Ishikawa (cell line): ENCODE measurements at regions not wholly inside any gene's neighbourhood (a gene's known extent, or its start where the extent isn't known, plus 50 kb on each side); places are given as distances from the start of the nearest gene placed in this dataset.

Experiments
- CEBPB ChIP-seq: IDR thresholded peaks from 2 replicates; pipeline ENCODE4 v1.6.1; 2012
- CREB1 ChIP-seq: IDR thresholded peaks from 2 replicates; pipeline ENCODE4 v1.6.1; 2012; ENCODE audit warnings: low read depth
- EGR1 ChIP-seq: IDR thresholded peaks from 2 replicates; pipeline ENCODE4 v1.6.1; 2012
- EP300 ChIP-seq: IDR thresholded peaks from 2 replicates; pipeline ENCODE4 v1.6.1; 2012; ENCODE audit warnings: borderline replicate concordance
- FOXM1 ChIP-seq: IDR thresholded peaks from 2 replicates; pipeline ENCODE4 v1.6.1; 2012; ENCODE audit warnings: low read depth, borderline replicate concordance
- MAX ChIP-seq: IDR thresholded peaks from 2 replicates; pipeline ENCODE4 v1.6.1; 2012
- NFIC ChIP-seq: IDR thresholded peaks from 2 replicates; pipeline ENCODE4 v1.6.1; 2012
- RAD21 ChIP-seq: IDR thresholded peaks from 2 replicates; pipeline ENCODE4 v1.6.1; 2012; ENCODE audit warnings: low read depth
- REST ChIP-seq: IDR thresholded peaks from 2 replicates; pipeline ENCODE4 v1.6.1; 2012; ENCODE audit warnings: low read depth, mild to moderate bottlenecking
- TAF1 ChIP-seq: IDR thresholded peaks from 2 replicates; pipeline ENCODE4 v1.6.1; 2012; ENCODE audit warnings: low read depth, mild to moderate bottlenecking
- TCF12 ChIP-seq: IDR thresholded peaks from 2 replicates; pipeline ENCODE4 v1.6.1; 2012; ENCODE audit warnings: low read depth
- TEAD4 ChIP-seq: IDR thresholded peaks from 2 replicates; pipeline ENCODE4 v1.6.1; 2012
- YY1 ChIP-seq: IDR thresholded peaks from 2 replicates; pipeline ENCODE4 v1.6.1; 2012; ENCODE audit warnings: low read depth
- ZBTB7A ChIP-seq: IDR thresholded peaks from 2 replicates; pipeline ENCODE4 v1.6.1; 2012; ENCODE audit warnings: low read depth
- TF ChIP-seq, protein P1 (sequence below): IDR thresholded peaks from 2 replicates; pipeline ENCODE4 v1.6.1; 2012

DNA sequence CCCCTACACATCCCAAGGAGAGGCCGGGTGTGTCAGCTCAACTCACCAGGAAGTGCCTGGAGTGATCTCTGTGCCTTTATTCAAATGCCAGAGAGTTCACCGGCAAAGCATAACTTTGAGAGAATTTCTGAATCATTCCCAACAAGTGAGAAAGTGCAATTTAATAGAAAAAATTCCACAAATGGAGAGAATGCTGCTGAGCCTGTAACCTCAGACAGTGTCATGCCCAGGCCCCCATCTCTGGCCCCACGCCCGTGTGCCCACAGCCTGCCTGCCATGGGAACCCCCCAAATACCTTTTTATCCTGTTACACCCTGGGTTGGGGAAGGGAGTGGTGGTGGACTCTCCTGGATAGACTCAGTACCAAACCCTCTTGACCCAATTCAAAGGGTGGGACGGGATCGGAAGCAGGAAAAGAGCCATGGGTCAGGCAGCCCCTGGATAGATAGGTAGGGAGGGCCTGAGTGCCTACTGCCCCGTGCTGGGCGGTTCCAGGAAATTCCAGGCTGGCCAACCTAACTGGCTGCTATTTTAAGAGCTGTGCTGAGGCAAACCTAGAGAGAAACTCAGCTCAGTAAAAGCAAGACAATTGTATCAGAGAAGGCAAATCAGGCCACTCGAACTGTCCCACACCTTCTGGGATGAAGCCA lies 179.0 kb upstream of the FOXA2 start:
- TF ChIP-seq CREB1 (no peak), CEBPB (no peak), YY1 (no peak), MAX (no peak), ZBTB7A (no peak), FOXM1 (no peak), TCF12 (no peak)
- TF ChIP-seq, protein P1, sequence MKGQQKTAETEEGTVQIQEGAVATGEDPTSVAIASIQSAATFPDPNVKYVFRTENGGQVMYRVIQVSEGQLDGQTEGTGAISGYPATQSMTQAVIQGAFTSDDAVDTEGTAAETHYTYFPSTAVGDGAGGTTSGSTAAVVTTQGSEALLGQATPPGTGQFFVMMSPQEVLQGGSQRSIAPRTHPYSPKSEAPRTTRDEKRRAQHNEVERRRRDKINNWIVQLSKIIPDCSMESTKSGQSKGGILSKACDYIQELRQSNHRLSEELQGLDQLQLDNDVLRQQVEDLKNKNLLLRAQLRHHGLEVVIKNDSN = no peak

- TF ChIP-seq EGR1 (no peak), EP300 (no peak), TAF1 (no peak)
Measured at GRCh38 chr20:22768266-22769178, 184.2 kb upstream of the FOXA2 start.

DNA sequence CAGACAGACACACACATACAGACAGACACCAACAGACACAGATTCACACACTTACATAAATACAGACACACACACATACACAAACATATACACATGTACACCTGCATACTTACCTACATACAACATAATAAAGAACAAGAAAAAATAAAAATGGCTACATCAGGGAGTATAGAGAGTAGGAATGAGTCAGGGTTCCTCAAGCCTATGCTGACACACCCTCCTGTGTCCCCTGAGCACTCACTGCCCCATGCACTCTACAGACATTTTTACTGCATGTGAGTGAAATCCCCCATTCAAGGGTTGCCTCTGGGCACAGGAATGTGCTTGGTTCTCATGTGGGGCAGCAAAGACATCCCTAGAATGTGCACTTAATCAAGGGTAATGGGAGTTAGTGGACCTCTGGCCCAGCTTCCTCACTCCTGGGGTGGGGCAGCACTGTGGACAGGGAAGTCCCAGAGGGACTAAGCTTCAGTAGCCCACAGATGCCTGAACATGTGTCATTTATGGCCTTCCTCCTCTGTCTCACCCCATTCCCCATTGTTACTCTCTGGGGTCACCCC lies 185.9 kb upstream of the FOXA2 start:
- no peak for TF ChIP-seq NFIC
- TF ChIP-seq TAF1 = no peak
- TF ChIP-seq CEBPB = no peak
- TF ChIP-seq, protein P1 = no peak
- TF ChIP-seq TEAD4 = no peak
- TF ChIP-seq EP300 = no peak
- TF ChIP-seq YY1 = no peak
- TF ChIP-seq CREB1 = no peak
- TF ChIP-seq ZBTB7A = no peak

- TF ChIP-seq CEBPB (no peak), FOXM1 (no peak), NFIC (no peak), YY1 (no peak), MAX (no peak), EGR1 (no peak), CREB1 (no peak), EP300 (no peak), TEAD4 (no peak)
- TF ChIP-seq, protein P1 = no peak
Measured at GRCh38 chr20:22771706-22772105, 187.3 kb upstream of the FOXA2 start.

GRCh38 chr20:22773344-22773743 lies 189.0 kb upstream of the FOXA2 start:
- TF ChIP-seq REST (no peak), YY1 (no peak), RAD21 (no peak), EP300 (no peak), EGR1 (no peak), FOXM1 (no peak), TEAD4 (no peak), NFIC (no peak), CREB1 (no peak), ZBTB7A (no peak), TAF1 (no peak), MAX (no peak), CEBPB (no peak), TCF12 (no peak)
- TF ChIP-seq, protein P1 = no peak

DNA sequence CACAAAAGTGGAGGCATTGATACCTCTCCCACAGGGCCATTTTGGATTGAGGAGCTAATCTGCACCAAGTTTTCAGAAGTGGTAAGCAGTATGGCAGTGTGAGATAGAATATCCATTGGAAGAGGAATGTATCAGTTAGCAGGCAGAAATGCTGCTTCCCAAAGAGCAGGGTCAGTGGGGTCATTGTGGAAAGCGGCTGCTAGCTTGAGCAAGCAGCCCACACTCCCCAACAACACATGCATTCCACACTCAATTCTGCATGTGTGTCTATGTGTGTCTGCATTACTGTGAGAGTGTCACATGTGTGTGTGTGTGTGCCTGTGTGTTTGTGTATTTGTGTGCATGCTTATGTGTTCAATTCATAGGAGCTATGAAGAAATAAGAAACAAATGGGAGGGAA lies 190.9 kb upstream of the FOXA2 start:
- TF ChIP-seq RAD21 (no peak), NFIC (no peak), TAF1 (no peak), YY1 (no peak), CREB1 (no peak), MAX (no peak), ZBTB7A (no peak), CEBPB (no peak), TEAD4 (no peak), TCF12 (no peak), FOXM1 (no peak), EGR1 (no peak), EP300 (no peak)
